ENCODE measurements at regions not wholly inside any gene's neighbourhood (a gene's known extent, or its start where the extent isn't known, plus 50 kb on each side); places are given as distances from the start of the nearest gene placed in this dataset.

DNA sequence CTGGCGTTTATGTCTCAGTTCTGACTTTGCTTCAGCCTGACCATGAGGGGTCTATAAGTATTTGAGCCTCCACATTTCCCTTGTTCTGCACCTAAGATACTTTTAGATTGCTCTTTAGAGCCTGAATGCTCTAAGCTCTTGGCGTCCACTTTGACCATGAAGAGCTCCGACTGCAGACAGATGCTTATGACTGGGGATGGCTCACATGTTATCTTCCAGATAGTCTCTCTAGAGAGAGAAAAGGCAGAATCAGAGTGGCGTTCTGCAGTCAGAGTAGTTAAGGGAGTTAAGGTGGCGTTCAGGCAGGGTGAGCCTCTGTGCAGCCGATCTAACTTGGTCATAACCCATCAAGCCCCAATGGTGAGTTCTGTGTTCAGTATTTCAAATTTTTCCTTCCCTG, 487.9 kb upstream of the NR2F2 start:
- Histone ChIP-seq H3K4me1 (no peaks in the 10 kb centered on the region), H3K27ac (no peak overlapping the region), H3K27me3 (no peaks in the 10 kb centered on the region), H3K36me3 (no peaks in the 10 kb centered on the region), H3K9me3 (no peaks in the 10 kb centered on the region), H3K4me3 (no peak overlapping the region)
- TF ChIP-seq POLR2A (IDR thresholded peaks at IDR 0.05) (no peak), POLR2AphosphoS5 (IDR thresholded peaks at IDR 0.05) (no peak), EP300 (IDR thresholded peaks at IDR 0.05) (no peak)
- TF ChIP-seq, protein P1, sequence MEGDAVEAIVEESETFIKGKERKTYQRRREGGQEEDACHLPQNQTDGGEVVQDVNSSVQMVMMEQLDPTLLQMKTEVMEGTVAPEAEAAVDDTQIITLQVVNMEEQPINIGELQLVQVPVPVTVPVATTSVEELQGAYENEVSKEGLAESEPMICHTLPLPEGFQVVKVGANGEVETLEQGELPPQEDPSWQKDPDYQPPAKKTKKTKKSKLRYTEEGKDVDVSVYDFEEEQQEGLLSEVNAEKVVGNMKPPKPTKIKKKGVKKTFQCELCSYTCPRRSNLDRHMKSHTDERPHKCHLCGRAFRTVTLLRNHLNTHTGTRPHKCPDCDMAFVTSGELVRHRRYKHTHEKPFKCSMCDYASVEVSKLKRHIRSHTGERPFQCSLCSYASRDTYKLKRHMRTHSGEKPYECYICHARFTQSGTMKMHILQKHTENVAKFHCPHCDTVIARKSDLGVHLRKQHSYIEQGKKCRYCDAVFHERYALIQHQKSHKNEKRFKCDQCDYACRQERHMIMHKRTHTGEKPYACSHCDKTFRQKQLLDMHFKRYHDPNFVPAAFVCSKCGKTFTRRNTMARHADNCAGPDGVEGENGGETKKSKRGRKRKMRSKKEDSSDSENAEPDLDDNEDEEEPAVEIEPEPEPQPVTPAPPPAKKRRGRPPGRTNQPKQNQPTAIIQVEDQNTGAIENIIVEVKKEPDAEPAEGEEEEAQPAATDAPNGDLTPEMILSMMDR (IDR thresholded peaks at IDR 0.05), result no peak
- no peak for DNase-seq (ENCODE audit: low spot score in 2 of 2)
- 86% methylated on average over 6 of the region's 6 CpGs for WGBS

DNA sequence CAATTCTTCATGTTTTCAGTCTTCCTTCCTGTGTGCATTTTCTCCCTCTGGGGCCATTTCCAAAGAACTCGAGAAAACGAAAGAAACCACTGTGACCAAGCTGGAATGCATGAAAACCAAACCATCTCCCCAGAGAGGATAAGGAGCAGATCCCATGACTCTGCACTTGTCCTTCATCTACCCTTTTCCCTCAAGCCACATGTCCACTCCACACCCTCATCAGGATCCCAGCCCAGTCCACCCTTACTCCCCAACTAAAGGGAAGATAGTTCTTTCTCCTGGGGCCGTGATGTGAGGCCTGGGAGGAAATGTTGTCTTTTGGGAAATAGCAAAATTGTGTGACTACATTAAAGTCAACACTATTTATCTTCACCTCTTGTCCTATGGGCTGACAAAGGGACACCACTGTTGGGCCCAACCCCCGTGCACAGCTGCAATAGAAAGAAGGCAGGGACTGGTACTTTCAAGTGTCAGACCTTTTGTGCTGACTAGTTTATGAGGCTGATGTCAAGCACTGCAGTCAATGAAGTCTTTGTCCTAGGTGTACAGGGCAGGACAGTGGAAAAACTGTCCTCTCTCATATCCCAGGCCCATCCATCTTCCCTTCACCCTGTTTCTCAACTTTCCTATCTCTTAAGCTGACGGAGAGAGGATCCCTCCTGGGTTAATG, 487.1 kb upstream of the NR2F2 start:
- Histone ChIP-seq H3K4me3 (no peak overlapping the region), H3K9me3 (no peaks in the 10 kb centered on the region), H3K4me1 (no peaks in the 10 kb centered on the region), H3K36me3 (no peaks in the 10 kb centered on the region), H3K27ac (no peak overlapping the region), H3K27me3 (no peaks in the 10 kb centered on the region)
- 72% methylated on average over 5 of the region's 5 CpGs for WGBS
- no peak for DNase-seq (ENCODE audit: low spot score in 2 of 2)
- TF ChIP-seq, protein P1 (IDR thresholded peaks at IDR 0.05), result no peak
- no peak for TF ChIP-seq EP300 (IDR thresholded peaks at IDR 0.05)
- no peak for TF ChIP-seq POLR2A (IDR thresholded peaks at IDR 0.05)
- TF ChIP-seq POLR2AphosphoS5 (IDR thresholded peaks at IDR 0.05), result no peak

DNA sequence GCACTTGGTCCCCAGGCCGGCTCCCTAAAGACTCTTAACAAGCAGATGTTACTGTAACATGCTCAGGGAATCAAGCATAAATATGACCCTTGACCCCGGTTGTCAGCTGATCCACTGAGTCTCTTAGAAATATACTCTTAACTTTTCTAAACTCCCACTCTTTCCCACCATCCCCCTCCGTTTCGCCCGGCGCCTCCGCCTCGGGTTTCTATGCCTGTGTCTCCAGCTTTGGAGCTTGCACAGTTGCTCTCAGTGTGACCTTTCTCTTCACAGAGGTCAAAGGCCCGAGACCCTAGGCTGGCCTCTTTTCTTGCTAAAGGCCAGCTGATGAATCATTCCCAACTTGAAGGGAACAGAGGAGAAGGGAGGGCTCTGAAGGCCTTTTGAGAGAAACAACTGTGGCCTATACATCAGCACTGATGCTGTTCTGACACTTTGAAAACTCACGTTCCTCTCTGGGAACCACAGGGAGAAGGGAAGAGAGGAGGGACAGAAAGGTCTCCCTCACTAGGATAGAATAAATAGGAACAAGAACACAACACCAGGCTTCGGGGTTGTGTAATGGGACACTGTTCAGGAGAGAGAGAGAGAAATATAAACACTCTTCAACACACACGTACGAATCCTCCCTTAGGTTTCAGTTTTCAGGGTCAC, 484.5 kb upstream of the NR2F2 start:
- no peaks in the 10 kb centered on the region for H3K27me3 ChIP-seq
- H3K9me3 ChIP-seq, result peaks cover 4% of the 10 kb centered on the region
- H3K4me3 ChIP-seq, result no peak overlapping the region
- TF ChIP-seq POLR2A (IDR thresholded peaks at IDR 0.05) (no peak), POLR2AphosphoS5 (IDR thresholded peaks at IDR 0.05) (no peak), EP300 (IDR thresholded peaks at IDR 0.05) (no peak)
- TF ChIP-seq, protein P1 (IDR thresholded peaks at IDR 0.05), result no peak
- no peaks in the 10 kb centered on the region for H3K4me1 ChIP-seq
- DNase-seq (ENCODE audit: low spot score in 2 of 2), result no peak
- 69% methylated on average over 13 of the region's 13 CpGs for WGBS
- H3K36me3 ChIP-seq, result no peaks in the 10 kb centered on the region
- H3K27ac ChIP-seq, result peak overlapping the region; percentile 17

DNA sequence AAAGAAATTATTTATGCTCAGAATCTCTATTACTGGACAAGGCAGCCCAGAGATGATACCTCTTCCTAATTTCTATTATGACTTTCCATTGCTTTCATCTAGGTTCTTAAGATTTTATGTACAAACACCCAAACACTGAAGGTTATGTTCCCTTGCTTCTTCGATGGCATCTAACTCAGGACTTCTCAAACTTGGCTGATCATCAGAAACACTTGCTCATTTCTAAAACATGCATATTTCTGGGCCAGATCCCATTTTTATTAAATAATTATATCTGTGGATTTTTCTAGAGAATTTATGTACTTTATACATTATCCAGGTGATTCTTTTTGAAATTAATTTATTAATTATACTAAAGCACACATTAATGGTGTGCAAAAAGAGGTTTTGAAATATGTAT, 482.4 kb upstream of the NR2F2 start:
- no peaks in the 10 kb centered on the region for H3K36me3 ChIP-seq
- DNase-seq (ENCODE audit: low spot score in 2 of 2), result no peak
- TF ChIP-seq POLR2A (IDR thresholded peaks at IDR 0.05) (no peak), POLR2AphosphoS5 (IDR thresholded peaks at IDR 0.05) (no peak), EP300 (IDR thresholded peaks at IDR 0.05) (no peak)
- TF ChIP-seq, protein P1 (IDR thresholded peaks at IDR 0.05), result no peak
- no peak overlapping the region for H3K4me3 ChIP-seq
- no peaks in the 10 kb centered on the region for H3K27me3 ChIP-seq
- peaks cover 8% of the 10 kb centered on the region for H3K9me3 ChIP-seq
- no peak overlapping the region for H3K27ac ChIP-seq
- H3K4me1 ChIP-seq, result no peaks in the 10 kb centered on the region
- WGBS, result 69% methylated on average over 1 of the region's 1 CpG

DNA sequence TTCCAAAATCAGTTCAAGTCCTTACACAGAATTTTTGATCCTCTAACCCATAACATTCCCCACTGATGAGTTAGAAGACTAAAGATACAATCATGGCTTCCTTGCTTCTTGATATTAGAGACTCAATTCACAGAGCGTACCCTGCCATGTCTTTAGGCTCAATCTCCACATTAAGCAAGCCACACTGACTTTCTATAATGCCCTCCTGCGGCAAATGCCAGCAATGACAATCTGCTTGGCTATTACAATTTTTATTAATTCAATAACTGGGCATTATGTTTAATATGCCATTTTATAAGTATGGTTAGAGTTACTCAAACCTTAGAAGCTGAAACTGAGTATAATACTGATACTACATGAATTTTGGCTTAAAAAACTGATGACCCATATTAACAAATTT, 479.7 kb upstream of the NR2F2 start:
- Histone ChIP-seq H3K36me3 (no peaks in the 10 kb centered on the region), H3K9me3 (peaks cover 8% of the 10 kb centered on the region), H3K27ac (no peak overlapping the region), H3K4me1 (no peaks in the 10 kb centered on the region), H3K27me3 (no peaks in the 10 kb centered on the region), H3K4me3 (no peak overlapping the region)
- TF ChIP-seq EP300 (IDR thresholded peaks at IDR 0.05) (no peak), POLR2A (IDR thresholded peaks at IDR 0.05) (no peak), POLR2AphosphoS5 (IDR thresholded peaks at IDR 0.05) (no peak)
- TF ChIP-seq, protein P1 (IDR thresholded peaks at IDR 0.05), result no peak
- DNase-seq (ENCODE audit: low spot score in 2 of 2), result no peak
- WGBS, result 87% methylated on average over 2 of the region's 2 CpGs

Data from suprapubic skin (tissue), 4 donors.